ENCODE measurements at regions not wholly inside any gene's neighbourhood (a gene's known extent, or its start where the extent isn't known, plus 50 kb on each side); places are given as distances from the start of the nearest gene placed in this dataset.

GRCh38 chr18:56333839-56334238, 304.6 kb downstream of the TXNL1 start:
- TF ChIP-seq CTCF (IDR thresholded peaks at IDR 0.05; ENCODE audit: unreplicated experiment in 3 of 3), result no peak
- Mint-ChIP-seq H3K36me3 (ENCODE audit: low read depth) (no peaks in the 10 kb centered on the region), H3K9me3 (peaks cover 2% of the 10 kb centered on the region), H3K4me1 (peaks cover 5% of the 10 kb centered on the region), H3K4me3 (no peak overlapping the region), H3K27me3 (ENCODE audit: low read depth) (peaks cover 3% of the 10 kb centered on the region), H3K27ac (no peak overlapping the region)

- Mint-ChIP-seq H3K27me3 (ENCODE audit: low read depth) (peaks cover 8% of the 10 kb centered on the region), H3K36me3 (ENCODE audit: low read depth) (no peaks in the 10 kb centered on the region), H3K4me3 (no peak overlapping the region), H3K27ac (no peak overlapping the region), H3K4me1 (peaks cover 5% of the 10 kb centered on the region), H3K9me3 (no peaks in the 10 kb centered on the region)
- TF ChIP-seq CTCF (IDR thresholded peaks at IDR 0.05; ENCODE audit: unreplicated experiment in 3 of 3), result no peak
Observed at GRCh38 chr18:56333146-56333545, 305.2 kb downstream of the TXNL1 start.

- Mint-ChIP-seq H3K9me3 (no peaks in the 10 kb centered on the region), H3K36me3 (ENCODE audit: low read depth) (no peaks in the 10 kb centered on the region), H3K27me3 (ENCODE audit: low read depth) (peaks cover 8% of the 10 kb centered on the region), H3K4me3 (no peak overlapping the region), H3K4me1 (peaks cover 5% of the 10 kb centered on the region), H3K27ac (no peak overlapping the region)
- TF ChIP-seq CTCF (IDR thresholded peaks at IDR 0.05; ENCODE audit: unreplicated experiment in 3 of 3), result no peak
Observed at GRCh38 chr18:56332371-56332770, 306.0 kb downstream of the TXNL1 start.

- Mint-ChIP-seq H3K4me3 (no peak overlapping the region), H3K9me3 (no peaks in the 10 kb centered on the region), H3K36me3 (ENCODE audit: low read depth) (no peaks in the 10 kb centered on the region), H3K27me3 (ENCODE audit: low read depth) (peaks cover 12% of the 10 kb centered on the region), H3K4me1 (peaks cover 5% of the 10 kb centered on the region), H3K27ac (no peak overlapping the region)
- TF ChIP-seq CTCF (IDR thresholded peaks at IDR 0.05; ENCODE audit: unreplicated experiment in 3 of 3), result no peak
Observed at GRCh38 chr18:56330366-56331110, 307.9 kb downstream of the TXNL1 start.

- no peaks in the 10 kb centered on the region for H3K36me3 Mint-ChIP-seq (ENCODE audit: low read depth)
- peaks cover 5% of the 10 kb centered on the region for H3K4me1 Mint-ChIP-seq
- H3K4me3 Mint-ChIP-seq, result no peak overlapping the region
- H3K27me3 Mint-ChIP-seq (ENCODE audit: low read depth), result peaks cover 14% of the 10 kb centered on the region
- no peak overlapping the region for H3K27ac Mint-ChIP-seq
- no peak for TF ChIP-seq CTCF (IDR thresholded peaks at IDR 0.05; ENCODE audit: unreplicated experiment in 3 of 3)
- no peaks in the 10 kb centered on the region for H3K9me3 Mint-ChIP-seq
Observed at GRCh38 chr18:56329536-56329935, 308.9 kb downstream of the TXNL1 start.

Measured in nephron (organoid).